ENCODE measurements at regions not wholly inside any gene's neighbourhood (a gene's known extent, or its start where the extent isn't known, plus 50 kb on each side); places are given as distances from the start of the nearest gene placed in this dataset.

DNA sequence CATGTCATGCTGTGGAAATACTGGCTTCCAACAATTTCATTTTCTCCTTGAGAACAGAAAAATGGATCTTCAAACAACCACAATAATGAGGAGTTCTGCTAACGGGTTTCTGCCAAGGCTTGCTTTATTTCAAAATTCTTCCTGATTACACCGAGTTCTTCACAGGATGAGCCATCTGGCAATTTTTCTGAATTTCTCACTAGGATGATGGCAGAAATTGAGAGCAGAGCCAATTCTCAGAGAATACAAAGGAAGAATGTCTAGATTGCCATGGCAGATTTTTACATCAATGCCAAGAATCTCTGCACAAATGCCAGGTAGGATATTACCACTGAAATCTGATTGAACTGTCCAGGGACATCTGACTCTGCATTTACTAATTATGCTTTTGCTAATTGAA is 619.0 kb upstream of the CHRM3 start:
- no peak overlapping the region for H2AK5ac ChIP-seq (ENCODE audit: insufficient read length, low read length)
- no peak overlapping the region for H3K14ac ChIP-seq (ENCODE audit: insufficient read depth, low read length)
- Mint-ChIP-seq H3K4me1 (no peaks in the 10 kb centered on the region), H3K27me3 (ENCODE audit: low read depth) (no peaks in the 10 kb centered on the region), H3K36me3 (ENCODE audit: insufficient read depth in 1 of 3, low read depth in 3 of 3) (peaks cover 13 to 21% (median 17%) of the 10 kb centered on the region in 3 experiments), H3K9me3 (peaks cover 14 to 22% of the 10 kb centered on the region in 2 experiments), H3K4me3 (no peak overlapping the region), H3K27ac (no peak overlapping the region)
- H3T11ph ChIP-seq (ENCODE audit: low read length), result no peak overlapping the region
- no peak overlapping the region for H2AFZ ChIP-seq (ENCODE audit: low read length)
- no peaks in the 10 kb centered on the region for H3K79me2 ChIP-seq (ENCODE audit: insufficient read depth, low read length)
- H4K5ac ChIP-seq (ENCODE audit: insufficient read length, low read depth, low read length), result no peak overlapping the region
- H3K4me2 ChIP-seq (ENCODE audit: insufficient read depth, insufficient read length, low read length), result no peak overlapping the region
- H3K79me1 ChIP-seq (ENCODE audit: insufficient read depth, low read depth, low read length, poor library complexity, severe bottlenecking), result no peaks in the 10 kb centered on the region
- no peak overlapping the region for H2BK20ac ChIP-seq (ENCODE audit: low read depth, low read length, poor library complexity, severe bottlenecking)
- no CpG with 5 or more reads among the region's 2 CpGs for WGBS (ENCODE audit: extremely low coverage, insufficient read length, low lambda C conversion rate)
- H3K4ac ChIP-seq (ENCODE audit: low read depth, low read length), result no peak overlapping the region
- H3K23me2 ChIP-seq (ENCODE audit: insufficient read length, low read depth, low read length, poor library complexity, severe bottlenecking), result no peaks in the 10 kb centered on the region
- H4K8ac ChIP-seq (replicated peaks; ENCODE audit: insufficient read length, low read depth, low read length), result no peak overlapping the region
- no peaks in the 10 kb centered on the region for H3K4me1 ChIP-seq (ENCODE audit: insufficient read depth, low read length)
- H3K9ac ChIP-seq (ENCODE audit: extremely low read depth, insufficient read length, low read length), result no peak overlapping the region
- DNase-seq, result no peak
- H2BK5ac ChIP-seq (ENCODE audit: insufficient read length, low read length), result no peak overlapping the region
- no peak overlapping the region for H3K56ac ChIP-seq (ENCODE audit: insufficient read length, low read depth, low read length)
- no peak overlapping the region for H3K23ac ChIP-seq (ENCODE audit: insufficient read length, low read depth, low read length)
- no peak overlapping the region for H2BK12ac ChIP-seq (ENCODE audit: insufficient read length, low read depth, low read length)
- H3K9me3 ChIP-seq (ENCODE audit: control insufficient read depth, low read depth, low read length), result no peaks in the 10 kb centered on the region
- H2BK120ac ChIP-seq (ENCODE audit: low read depth, low read length, poor library complexity, severe bottlenecking), result no peak overlapping the region
- H3K18ac ChIP-seq (ENCODE audit: insufficient read length, low read depth, low read length), result no peak overlapping the region
- H4K91ac ChIP-seq (ENCODE audit: insufficient read length, low read depth, low read length), result no peak overlapping the region
- H3K27ac ChIP-seq (ENCODE audit: insufficient read length, low read depth, low read length), result no peak overlapping the region
- TF ChIP-seq, protein P1, sequence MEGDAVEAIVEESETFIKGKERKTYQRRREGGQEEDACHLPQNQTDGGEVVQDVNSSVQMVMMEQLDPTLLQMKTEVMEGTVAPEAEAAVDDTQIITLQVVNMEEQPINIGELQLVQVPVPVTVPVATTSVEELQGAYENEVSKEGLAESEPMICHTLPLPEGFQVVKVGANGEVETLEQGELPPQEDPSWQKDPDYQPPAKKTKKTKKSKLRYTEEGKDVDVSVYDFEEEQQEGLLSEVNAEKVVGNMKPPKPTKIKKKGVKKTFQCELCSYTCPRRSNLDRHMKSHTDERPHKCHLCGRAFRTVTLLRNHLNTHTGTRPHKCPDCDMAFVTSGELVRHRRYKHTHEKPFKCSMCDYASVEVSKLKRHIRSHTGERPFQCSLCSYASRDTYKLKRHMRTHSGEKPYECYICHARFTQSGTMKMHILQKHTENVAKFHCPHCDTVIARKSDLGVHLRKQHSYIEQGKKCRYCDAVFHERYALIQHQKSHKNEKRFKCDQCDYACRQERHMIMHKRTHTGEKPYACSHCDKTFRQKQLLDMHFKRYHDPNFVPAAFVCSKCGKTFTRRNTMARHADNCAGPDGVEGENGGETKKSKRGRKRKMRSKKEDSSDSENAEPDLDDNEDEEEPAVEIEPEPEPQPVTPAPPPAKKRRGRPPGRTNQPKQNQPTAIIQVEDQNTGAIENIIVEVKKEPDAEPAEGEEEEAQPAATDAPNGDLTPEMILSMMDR (conservative IDR thresholded peaks at IDR 0.05), result no peak
- H3K27me3 ChIP-seq (ENCODE audit: insufficient read depth, low read length), result no peaks in the 10 kb centered on the region
- no peaks in the 10 kb centered on the region for H4K20me1 ChIP-seq (ENCODE audit: control insufficient read depth, insufficient read depth, insufficient read length)
- no peak overlapping the region for H2BK15ac ChIP-seq (ENCODE audit: low read depth, low read length)
